Smooth muscle cell of the brain vasculature (primary cell): ENCODE measurements at regions not wholly inside any gene's neighbourhood (a gene's known extent, or its start where the extent isn't known, plus 50 kb on each side); places are given as distances from the start of the nearest gene placed in this dataset.
A peak's percentile ranks its signal among the peaks of the same experiment; 100 is the strongest.

Experiments
- DNase-seq: peaks from one replicate; pipeline ENCODE4 v3.0.0-alpha.2; 2012; ENCODE audit warnings: low read depth, low spot score

DNA sequence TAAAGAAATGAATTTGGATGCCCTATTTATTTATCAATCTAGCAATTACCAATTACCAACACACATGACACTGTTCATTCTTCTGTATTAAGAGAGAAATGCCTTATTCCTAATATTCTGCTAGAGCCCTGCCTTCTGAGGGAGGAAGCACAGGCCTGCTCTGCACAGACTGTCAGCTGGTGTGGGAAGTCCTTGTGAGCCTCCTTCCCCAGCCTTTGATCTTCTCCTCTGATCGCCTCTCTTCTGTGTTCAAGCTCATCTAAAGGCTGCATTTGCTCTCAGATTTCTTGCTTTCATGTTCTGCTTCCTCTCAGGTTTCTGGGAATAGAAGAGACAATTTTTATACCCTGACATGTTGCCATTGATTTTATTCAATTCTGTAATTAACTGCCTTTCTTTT, 290.6 kb upstream of the UMPS start:
- DNase-seq = no peak

- no peak for DNase-seq
Observed at GRCh38 chr3:124441766-124442165, 288.5 kb upstream of the UMPS start.

DNA sequence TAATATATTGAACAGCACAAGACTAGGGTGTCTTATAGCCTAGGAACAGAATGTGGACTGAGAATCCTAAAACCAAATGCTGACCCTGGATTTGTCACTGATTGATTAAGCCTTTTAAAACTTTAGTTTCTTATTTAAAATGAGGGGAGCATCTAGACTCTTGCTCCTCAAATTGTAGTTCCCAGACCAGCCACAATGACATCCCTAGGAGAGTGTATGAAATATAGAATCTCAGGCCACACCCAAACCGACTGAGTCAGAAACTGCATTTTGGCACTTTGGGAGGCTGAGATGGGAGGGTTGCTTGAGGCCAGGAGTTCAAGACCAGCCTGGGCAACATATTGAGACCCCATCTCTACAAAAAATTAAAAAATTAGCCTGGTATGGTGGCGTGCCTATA, 287.8 kb upstream of the UMPS start:
- no peak for DNase-seq

DNA sequence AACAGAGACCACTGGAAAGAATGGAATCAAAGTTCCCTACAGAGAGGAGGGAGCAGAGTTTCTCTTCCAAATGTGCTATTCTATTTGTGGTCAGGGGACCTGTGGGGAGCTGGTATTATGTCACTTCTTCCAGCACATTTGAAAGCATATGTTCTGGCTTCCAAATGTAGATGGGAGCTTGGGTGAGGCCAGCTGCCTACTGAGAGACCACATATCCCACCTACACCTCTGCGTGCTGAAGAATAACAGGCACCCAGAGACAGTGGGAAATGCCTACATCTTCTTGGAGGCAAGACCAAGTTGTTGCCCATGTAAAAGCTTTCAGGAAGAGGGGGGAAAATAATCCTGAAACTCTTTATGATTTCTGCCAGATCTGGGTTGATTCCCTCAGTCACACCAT, 286.8 kb upstream of the UMPS start:
- no peak for DNase-seq

GRCh38 chr3:124444075-124444474, 286.2 kb upstream of the UMPS start:
- DNase-seq = no peak

DNA sequence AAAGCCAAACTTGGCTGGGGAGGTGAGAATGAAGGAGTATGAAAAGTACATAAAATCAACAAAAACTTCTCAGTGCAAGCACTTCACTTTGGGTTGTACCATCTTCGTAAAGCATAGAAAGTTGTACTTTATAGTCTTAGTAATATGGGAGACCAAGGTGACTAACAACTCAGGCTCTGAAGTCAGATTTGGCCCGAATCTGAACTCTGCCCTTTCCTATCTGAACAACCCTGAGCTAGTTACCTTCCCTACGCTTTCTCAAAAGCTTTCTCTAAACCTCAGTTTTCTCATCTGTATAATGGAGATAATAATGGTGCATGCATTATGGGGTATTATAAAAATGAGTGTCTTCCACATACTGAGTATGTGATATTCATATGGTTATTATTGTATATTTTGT, 285.4 kb upstream of the UMPS start:
- no peak for DNase-seq

DNA sequence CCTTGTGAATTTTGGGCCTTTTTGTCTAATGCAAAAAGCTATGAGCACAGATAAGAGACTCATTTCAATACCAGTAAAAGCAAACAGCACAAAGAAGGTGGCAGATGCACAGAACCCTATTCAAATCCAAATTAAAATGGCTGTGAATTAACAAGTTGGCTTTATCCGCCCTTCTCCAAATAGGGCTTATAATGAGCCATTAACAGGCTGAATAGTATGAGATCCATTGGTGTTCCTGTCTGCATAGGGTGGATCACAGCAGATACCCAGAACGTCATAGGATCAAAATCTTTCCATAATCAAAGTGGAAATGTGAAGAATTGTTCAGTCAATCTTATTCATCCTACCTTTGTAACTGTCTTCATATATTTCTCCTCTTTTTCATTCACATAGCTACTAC, 282.4 kb upstream of the UMPS start:
- no peak for DNase-seq

DNA sequence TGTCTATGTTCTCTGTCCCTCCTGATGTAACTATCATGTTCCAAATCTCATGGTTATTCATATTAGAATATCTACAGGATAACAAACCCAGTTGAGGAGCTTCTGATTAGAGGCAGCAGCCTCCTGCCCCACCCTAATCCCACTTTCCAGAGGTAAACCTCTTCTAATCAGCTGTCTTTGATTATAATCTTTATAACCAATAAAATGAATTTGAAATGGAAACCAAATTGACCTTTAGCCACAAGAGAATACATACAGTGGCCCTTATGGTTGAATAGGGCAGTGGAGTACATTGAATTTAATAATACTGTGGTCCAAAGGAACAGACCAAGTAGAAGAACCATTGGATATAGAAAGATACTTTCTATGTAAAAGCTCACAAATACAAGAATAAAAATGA, 281.3 kb upstream of the UMPS start:
- no peak for DNase-seq

GRCh38 chr3:124450366-124450765, 279.9 kb upstream of the UMPS start:
- no peak for DNase-seq

DNA sequence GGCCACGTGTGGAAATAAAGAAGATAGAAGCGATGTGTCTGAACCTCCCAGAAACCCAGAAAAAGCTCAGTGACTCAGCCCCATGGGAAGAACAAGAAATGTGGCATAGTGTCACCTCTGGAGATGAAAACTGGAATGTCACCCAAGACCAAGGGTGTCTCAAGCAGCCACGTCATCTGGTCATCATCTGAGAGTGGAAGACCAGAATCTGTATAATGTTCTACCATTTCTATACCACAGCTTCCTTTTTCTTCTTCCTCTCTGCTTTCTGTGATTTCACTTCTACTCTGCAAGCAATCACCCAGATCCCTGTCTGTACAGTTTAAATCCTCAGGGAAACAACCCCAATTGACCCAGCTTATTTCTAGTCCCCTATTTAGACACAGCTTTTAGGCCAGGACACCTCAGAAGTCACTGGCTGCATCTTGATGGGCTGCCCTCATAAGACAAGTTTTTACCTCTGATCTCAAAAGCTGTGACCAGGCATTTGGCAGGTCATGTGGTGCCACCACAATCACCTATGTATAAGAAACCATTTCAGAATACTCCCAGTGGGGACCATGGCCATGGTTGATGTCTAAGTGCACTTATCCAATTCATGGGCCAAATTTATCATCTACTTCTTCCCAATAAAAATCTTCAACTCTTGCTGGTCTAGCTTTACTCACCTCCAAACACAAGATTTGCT, 278.5 kb upstream of the UMPS start:
- no peak for DNase-seq

DNA sequence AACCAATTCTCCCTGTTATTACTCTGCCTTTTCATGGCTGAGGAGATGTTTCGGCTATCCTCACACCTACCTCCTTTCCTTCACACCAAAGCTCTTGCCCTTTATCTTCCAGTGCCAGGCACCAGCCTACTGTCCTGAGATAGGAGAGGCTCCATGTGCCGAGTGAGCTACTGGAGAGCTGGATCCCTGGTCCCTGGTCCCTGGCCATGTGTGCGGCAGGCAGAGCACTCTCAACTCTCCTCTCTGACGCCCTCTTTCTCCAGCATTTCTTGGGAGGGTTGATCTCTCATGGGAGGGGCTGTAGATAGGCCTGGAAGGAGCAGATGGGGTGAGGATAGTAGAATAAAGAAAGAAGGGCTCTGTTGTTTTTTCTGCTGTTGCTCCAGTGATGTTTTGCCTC, 277.1 kb upstream of the UMPS start:
- DNase-seq = no peak

DNA sequence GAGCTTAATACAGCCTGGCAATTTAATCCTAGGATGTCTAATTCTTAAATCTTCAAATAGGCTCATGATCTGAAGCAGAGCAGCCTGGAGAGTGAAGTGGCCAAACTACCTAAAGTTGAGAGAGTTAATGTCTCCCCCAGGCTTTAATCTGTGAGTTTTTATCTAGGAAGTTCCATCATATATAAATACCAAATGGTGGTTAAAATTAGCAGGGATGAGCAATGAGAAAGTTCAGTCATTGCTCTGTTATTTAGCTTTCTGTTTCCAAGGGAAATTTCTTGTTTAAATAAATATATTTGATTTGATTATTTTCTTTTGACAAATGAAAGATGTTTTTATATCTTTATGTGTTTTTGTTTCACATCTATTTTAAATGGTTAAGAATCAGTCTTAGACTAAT, 274.4 kb upstream of the UMPS start:
- no peak for DNase-seq

DNA sequence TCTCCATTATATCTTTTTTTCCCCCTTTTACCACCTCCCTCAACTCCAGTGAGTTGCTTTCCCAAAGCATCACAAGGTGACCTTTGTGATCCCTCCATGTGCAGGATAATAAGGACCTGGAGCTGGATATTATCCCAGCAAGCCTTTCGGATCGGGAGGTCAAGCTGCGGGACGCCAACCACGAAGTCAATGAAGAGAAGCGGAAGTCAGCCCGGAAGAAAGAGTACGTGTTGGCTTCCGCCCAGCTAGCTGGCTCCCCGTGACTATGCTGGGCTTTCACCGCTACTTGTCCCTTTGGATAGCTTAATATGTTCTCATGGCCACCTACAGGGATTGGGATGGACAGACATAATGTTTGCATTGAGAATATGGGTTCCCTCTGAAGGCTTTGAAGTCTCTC, 273.7 kb upstream of the UMPS start:
- DNase-seq = peak; percentile 40

DNA sequence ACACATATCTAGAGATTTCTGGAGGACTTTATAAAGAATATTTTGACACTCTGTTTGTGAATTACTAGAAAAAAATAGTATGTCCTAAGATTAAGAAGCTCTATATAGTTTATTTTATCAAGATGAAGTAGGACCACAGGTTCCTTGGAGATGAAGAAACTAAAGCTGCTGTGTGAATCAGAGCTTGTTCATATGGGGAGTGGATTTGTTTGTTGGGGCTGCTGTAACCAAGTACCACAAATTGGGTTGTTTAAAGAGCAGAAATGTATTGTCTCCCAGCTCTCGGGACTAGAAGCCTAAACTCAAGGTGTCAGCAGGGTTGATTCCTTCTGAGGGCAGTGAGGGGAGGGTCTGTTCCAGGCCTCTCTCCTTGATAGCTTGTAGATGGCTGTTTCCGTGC, 270.6 kb upstream of the UMPS start:
- DNase-seq = no peak

DNA sequence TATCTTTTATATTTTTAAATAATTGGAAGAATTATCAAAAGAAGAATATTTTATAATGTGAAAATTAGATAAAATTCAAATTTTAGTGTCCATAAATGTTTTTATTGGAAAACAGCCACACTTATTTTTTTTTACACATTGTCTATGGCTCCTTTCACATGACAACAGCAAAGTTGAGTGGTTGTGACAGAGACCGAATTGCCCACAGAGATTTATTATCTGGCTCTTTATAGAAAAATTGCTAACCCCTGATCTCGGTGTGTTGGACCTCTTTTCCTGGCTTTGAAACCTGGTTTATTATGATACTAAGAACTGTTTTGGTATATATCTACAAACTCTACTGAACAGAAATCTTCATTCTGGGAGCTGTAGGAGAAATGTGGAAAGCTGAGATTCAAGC, 269.1 kb upstream of the UMPS start:
- no peak for DNase-seq

GRCh38 chr3:124461838-124462632, 268.2 kb upstream of the UMPS start:
- DNase-seq = no peak

GRCh38 chr3:124463234-124463633, 267.0 kb upstream of the UMPS start:
- no peak for DNase-seq

DNA sequence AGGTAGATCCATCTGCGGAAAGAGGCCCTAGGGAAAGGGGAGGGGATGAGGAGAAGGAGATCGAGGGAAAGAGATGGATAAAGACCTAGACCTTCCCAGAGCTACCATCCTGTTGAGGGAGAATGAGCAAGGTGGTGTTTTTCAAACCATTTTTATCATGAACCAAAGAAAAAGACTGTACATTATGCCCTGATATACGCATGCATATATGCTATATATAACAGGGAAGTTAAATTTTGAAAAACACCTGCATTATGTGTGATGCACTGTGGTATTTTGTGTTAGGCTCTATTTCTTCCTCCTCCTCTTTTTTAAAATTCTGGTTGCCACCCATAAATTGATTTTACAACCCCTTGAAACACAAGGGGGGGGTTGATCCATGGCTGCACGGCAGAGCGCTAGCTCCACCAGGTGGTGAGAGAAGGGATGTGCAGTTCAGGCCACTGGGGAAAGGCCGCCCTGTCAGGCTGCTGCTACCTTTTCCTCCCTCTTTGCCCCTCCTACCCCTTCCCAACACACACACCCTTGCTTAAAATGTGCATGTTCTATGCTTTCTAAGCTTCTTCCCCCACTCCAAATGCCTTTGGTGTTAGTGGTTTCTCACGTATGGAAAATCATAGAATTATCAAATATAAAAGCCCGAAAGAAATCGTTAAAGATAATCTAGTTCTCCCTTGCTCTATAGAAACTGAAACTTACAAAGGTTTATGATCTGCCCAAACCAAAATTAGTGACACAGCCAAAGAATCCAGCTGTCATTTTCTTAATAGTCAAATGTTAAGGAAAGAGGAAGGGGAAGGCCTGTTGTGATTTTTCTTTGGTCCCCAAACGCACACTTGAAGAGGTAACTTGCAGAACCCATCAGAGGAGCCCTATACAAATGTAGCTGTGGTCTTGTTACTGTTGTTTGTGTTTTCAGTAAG, 262.0 kb upstream of the UMPS start:
- DNase-seq = peak; percentile 10

DNA sequence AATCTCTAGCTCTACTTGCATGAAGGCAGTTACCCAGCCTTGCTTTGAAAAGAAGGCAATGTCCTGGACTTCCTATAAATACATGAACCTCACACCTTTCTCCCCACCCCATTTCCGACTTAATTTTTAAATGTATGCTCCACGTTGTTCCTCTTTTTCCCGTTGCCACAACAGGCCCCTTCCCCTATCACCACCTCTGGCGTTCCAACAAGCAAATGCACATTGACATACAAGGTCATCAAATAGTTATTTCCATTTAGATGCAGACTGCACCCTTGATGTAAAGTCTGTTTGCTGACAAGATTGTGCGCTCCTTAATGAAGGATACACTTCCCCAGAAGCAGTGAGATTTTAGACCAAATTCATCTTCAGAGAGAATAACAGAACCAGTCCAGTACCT, 260.7 kb upstream of the UMPS start:
- DNase-seq = no peak

- no peak for DNase-seq
Observed at GRCh38 chr3:124478830-124479229, 251.4 kb upstream of the UMPS start.

GRCh38 chr3:124483915-124484470, 246.3 kb upstream of the UMPS start:
- DNase-seq = no peak

DNA sequence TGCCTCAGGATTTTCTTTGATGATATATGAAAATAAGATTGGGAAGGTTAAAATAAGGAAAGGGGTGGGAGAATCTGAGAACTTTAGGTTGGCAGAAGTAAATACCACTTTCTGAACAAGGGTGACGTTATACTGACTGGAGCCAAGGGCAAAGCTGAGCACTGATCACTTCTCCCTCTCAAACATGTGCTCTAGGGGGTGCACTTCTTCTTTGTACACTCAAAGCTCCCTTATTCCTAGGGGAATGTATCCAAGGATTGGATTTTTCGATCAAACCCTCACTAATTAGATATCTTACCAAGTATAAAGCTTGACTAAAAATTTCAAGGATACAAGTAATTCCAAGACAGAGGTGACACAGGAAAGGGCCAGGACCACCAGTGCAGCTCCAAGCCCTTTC, 243.9 kb upstream of the UMPS start:
- no peak for DNase-seq
